GM23338 (cell line): ENCODE measurements at regions not wholly inside any gene's neighbourhood (a gene's known extent, or its start where the extent isn't known, plus 50 kb on each side); places are given as distances from the start of the nearest gene placed in this dataset.

ENCODE experiments used
- EZH2 ChIP-seq: fragments of 200-600 bp; sonication (generic); IDR thresholded peaks from one replicate; pipeline ENCODE4 v1.8.0; 2017; ENCODE audit warnings: antibody characterized with exemption, mild to moderate bottlenecking, low read depth; ENCODE audit not compliant: unreplicated experiment
- TF ChIP-seq, protein P1 (sequence below), 2 experiments: fragments of 200-600 bp in 1 of 2; sonication (generic) in 1 of 2; conservative IDR thresholded peaks; 2 replicates each; pipeline versions ENCODE4 v1.5.1 to v1.6.1; 2016 to 2017; ENCODE audit warnings: antibody characterized with exemption in 2 of 2, low read depth in 2 of 2, mild to moderate bottlenecking in 2 of 2, moderate library complexity in 1 of 2

DNA sequence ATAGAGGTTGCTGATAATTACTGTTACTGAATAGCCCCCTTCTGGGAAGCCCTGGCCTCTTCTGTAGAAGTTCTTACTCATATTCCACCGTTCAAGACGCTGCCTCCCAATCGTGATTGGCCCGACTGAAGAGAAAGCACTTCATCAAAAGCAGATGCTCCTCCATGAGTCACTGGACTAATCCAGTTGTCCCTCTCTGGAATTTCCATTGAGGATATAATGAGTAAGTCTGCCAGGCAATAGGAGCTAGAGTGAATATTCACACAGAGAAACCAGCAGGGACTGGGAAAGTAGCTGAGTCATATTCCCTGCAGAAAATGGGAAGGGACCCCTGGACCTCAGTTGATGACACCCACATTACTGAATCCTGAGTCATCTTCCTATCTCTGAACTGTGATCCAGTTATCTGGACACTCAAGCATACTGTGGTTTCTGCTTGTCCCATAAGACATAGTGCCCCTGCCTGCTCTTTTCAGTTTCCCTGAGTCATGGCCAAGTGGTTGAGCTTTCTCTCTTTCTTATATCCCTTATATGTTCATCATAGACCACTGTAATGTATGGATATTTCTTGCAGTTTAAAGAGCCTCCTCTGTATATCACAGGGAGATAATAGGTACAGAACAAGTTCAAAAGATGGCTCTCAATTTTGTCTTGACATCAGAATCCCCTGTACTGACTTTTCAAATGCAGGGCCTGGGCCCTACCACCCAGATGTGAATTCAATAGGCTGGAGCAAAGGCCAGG is 151.2 kb upstream of the CDIN1 start:
- TF ChIP-seq, protein P1, sequence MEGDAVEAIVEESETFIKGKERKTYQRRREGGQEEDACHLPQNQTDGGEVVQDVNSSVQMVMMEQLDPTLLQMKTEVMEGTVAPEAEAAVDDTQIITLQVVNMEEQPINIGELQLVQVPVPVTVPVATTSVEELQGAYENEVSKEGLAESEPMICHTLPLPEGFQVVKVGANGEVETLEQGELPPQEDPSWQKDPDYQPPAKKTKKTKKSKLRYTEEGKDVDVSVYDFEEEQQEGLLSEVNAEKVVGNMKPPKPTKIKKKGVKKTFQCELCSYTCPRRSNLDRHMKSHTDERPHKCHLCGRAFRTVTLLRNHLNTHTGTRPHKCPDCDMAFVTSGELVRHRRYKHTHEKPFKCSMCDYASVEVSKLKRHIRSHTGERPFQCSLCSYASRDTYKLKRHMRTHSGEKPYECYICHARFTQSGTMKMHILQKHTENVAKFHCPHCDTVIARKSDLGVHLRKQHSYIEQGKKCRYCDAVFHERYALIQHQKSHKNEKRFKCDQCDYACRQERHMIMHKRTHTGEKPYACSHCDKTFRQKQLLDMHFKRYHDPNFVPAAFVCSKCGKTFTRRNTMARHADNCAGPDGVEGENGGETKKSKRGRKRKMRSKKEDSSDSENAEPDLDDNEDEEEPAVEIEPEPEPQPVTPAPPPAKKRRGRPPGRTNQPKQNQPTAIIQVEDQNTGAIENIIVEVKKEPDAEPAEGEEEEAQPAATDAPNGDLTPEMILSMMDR (conservative IDR thresholded peaks at IDR 0.05; ENCODE audit: low read depth in 2 of 2), result no peak
- TF ChIP-seq EZH2, result no peak
